CD4-positive, alpha-beta T cell treated with Interleukin-1 beta for 1 hour (primary cell): ENCODE measurements at regions not wholly inside any gene's neighbourhood (a gene's known extent, or its start where the extent isn't known, plus 50 kb on each side); places are given as distances from the start of the nearest gene placed in this dataset.

ENCODE experiments used
- DNase-seq, 2 donors: peaks; one replicate each; pipeline ENCODE4 v3.0.0-alpha.2; 2020 to 2022

GRCh38 chr4:12270546-12270945 is 841.9 kb upstream of the HS3ST1 start:
- no peak for DNase-seq

GRCh38 chr4:12265554-12265953 is 836.9 kb upstream of the HS3ST1 start:
- no peak for DNase-seq

GRCh38 chr4:12260453-12260852 is 831.8 kb upstream of the HS3ST1 start:
- no peak for DNase-seq

- DNase-seq: no peak
These were observed 816.3 kb upstream of the HS3ST1 start for GRCh38 chr4:12244973-12245372.

GRCh38 chr4:12242354-12242753 is 813.7 kb upstream of the HS3ST1 start:
- DNase-seq: no peak

GRCh38 chr4:12239897-12240636 is 811.4 kb upstream of the HS3ST1 start:
- DNase-seq: no peak

- no peak for DNase-seq
These were observed 802.4 kb upstream of the HS3ST1 start for GRCh38 chr4:12231098-12231497.

GRCh38 chr4:12221031-12221430 is 792.3 kb upstream of the HS3ST1 start:
- no peak for DNase-seq

- no peak for DNase-seq
These were observed 782.9 kb upstream of the HS3ST1 start for GRCh38 chr4:12211636-12212035.

- no peak for DNase-seq
These were observed 778.7 kb upstream of the HS3ST1 start for GRCh38 chr4:12207396-12207795.

- DNase-seq: no peak
These were observed 777.4 kb upstream of the HS3ST1 start for GRCh38 chr4:12206091-12206490.

- no peak for DNase-seq
These were observed 775.3 kb upstream of the HS3ST1 start for GRCh38 chr4:12203945-12204344.

GRCh38 chr4:12200226-12200625 is 771.5 kb upstream of the HS3ST1 start:
- no peak for DNase-seq

GRCh38 chr4:12186526-12186925 is 757.8 kb upstream of the HS3ST1 start:
- DNase-seq: no peak

- no peak for DNase-seq
These were observed 750.2 kb upstream of the HS3ST1 start for GRCh38 chr4:12178614-12179610.

- no peak for DNase-seq
These were observed 748.7 kb upstream of the HS3ST1 start for GRCh38 chr4:12177416-12177815.

- DNase-seq: no peak
These were observed 744.8 kb upstream of the HS3ST1 start for GRCh38 chr4:12173496-12173895.

- no peak for DNase-seq
These were observed 743.7 kb upstream of the HS3ST1 start for GRCh38 chr4:12172198-12172973.

- no peak for DNase-seq
These were observed 741.6 kb upstream of the HS3ST1 start for GRCh38 chr4:12170308-12170707.

- DNase-seq: no peak
These were observed 736.9 kb upstream of the HS3ST1 start for GRCh38 chr4:12165616-12166015.

GRCh38 chr4:12146339-12146738 is 717.6 kb upstream of the HS3ST1 start:
- no peak for DNase-seq

- DNase-seq: no peak
These were observed 717.1 kb upstream of the HS3ST1 start for GRCh38 chr4:12145768-12146167.

GRCh38 chr4:12145106-12145505 is 716.4 kb upstream of the HS3ST1 start:
- no peak for DNase-seq
